ENCODE measurements at regions not wholly inside any gene's neighbourhood (a gene's known extent, or its start where the extent isn't known, plus 50 kb on each side); places are given as distances from the start of the nearest gene placed in this dataset.

DNA sequence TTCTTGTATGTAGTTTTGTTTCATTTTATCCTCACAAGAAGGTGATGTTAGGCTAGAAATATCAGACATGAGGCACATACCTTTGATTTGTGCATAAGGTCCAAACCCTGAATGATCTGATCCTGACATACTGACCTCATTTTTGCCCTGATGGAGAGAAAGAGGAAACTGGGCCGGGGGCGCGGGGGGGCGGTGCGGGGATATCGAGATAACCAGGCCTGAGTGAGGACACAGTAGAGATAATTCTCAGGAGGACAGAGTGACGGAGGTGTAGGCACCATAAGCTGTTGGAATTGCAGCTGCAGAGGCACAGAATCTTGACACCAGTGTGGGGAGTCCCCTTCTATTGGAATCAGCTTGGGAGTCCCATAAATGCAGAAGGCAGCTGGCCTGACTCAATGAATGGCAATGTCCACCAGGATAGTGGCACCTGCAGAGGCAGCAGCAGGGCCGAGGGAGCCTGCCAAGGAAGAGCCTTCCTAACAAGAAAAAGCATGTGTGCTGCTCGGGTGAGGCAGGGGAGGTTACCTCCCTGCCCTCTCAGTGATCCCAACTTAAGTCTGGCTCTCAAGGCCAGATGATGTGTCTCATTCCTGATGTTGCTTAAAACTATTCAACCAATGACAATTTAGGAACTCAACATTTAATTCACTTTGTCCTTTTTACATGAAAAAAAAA lies 234.3 kb upstream of the MSX2 start:
- TF ChIP-seq, protein P1, sequence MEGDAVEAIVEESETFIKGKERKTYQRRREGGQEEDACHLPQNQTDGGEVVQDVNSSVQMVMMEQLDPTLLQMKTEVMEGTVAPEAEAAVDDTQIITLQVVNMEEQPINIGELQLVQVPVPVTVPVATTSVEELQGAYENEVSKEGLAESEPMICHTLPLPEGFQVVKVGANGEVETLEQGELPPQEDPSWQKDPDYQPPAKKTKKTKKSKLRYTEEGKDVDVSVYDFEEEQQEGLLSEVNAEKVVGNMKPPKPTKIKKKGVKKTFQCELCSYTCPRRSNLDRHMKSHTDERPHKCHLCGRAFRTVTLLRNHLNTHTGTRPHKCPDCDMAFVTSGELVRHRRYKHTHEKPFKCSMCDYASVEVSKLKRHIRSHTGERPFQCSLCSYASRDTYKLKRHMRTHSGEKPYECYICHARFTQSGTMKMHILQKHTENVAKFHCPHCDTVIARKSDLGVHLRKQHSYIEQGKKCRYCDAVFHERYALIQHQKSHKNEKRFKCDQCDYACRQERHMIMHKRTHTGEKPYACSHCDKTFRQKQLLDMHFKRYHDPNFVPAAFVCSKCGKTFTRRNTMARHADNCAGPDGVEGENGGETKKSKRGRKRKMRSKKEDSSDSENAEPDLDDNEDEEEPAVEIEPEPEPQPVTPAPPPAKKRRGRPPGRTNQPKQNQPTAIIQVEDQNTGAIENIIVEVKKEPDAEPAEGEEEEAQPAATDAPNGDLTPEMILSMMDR (IDR thresholded peaks at IDR 0.05; ENCODE audit: insufficient read depth, low read length), result no peak
- TF ChIP-seq, protein P2, sequence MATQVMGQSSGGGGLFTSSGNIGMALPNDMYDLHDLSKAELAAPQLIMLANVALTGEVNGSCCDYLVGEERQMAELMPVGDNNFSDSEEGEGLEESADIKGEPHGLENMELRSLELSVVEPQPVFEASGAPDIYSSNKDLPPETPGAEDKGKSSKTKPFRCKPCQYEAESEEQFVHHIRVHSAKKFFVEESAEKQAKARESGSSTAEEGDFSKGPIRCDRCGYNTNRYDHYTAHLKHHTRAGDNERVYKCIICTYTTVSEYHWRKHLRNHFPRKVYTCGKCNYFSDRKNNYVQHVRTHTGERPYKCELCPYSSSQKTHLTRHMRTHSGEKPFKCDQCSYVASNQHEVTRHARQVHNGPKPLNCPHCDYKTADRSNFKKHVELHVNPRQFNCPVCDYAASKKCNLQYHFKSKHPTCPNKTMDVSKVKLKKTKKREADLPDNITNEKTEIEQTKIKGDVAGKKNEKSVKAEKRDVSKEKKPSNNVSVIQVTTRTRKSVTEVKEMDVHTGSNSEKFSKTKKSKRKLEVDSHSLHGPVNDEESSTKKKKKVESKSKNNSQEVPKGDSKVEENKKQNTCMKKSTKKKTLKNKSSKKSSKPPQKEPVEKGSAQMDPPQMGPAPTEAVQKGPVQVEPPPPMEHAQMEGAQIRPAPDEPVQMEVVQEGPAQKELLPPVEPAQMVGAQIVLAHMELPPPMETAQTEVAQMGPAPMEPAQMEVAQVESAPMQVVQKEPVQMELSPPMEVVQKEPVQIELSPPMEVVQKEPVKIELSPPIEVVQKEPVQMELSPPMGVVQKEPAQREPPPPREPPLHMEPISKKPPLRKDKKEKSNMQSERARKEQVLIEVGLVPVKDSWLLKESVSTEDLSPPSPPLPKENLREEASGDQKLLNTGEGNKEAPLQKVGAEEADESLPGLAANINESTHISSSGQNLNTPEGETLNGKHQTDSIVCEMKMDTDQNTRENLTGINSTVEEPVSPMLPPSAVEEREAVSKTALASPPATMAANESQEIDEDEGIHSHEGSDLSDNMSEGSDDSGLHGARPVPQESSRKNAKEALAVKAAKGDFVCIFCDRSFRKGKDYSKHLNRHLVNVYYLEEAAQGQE (IDR thresholded peaks at IDR 0.05; ENCODE audit: insufficient replicate concordance, low read depth), result no peak
- TF ChIP-seq POLR2AphosphoS5 (IDR thresholded peaks at IDR 0.05; ENCODE audit: low read depth), result no peak
